Inflammatory macrophage (primary cell): ENCODE measurements at regions not wholly inside any gene's neighbourhood (a gene's known extent, or its start where the extent isn't known, plus 50 kb on each side); places are given as distances from the start of the nearest gene placed in this dataset.

Experiments
- DNase-seq, 2 donors: peaks; one replicate each; pipeline ENCODE4 v3.0.0-alpha.2; 2020 to 2022

DNA sequence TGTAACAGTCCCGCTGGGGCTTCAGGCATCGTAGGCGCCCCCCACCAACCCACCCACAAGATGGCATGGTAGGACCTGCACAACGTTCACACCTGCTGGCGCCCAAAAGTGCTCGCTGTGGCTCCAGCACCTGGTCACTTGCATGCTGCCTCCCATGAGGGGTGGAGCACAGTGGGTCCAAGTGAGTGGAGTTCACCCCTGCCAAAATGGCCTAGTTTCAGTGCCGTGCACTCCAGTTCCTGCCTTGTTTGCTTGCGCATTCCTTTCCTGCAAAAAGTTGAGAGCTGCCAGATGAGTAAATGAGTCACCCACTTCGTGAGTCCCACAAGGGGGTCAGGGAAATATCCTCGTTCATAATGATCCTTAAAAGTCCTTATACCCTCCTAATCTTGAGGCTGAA, 788.7 kb upstream of the DPPA4 start:
- DNase-seq: no peak

DNA sequence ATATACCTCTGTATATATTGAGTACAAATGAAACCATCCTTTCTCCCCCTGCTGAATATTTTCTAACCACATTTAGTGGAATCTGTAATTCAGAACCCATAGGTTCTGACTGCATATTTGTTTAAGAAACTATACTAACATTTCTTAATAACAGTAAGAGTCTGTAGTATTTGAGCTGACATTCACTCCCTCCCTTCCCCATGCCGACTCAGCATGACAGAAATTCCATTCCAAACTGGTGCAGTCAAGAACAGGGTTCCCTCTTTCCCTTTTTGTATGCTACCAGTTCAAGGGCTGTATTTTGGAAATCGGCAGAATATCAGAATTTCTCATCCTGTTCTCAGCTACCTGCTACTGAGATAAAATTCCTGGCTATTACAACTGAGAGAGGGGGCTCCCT, 796.6 kb upstream of the DPPA4 start:
- DNase-seq: no peak

DNA sequence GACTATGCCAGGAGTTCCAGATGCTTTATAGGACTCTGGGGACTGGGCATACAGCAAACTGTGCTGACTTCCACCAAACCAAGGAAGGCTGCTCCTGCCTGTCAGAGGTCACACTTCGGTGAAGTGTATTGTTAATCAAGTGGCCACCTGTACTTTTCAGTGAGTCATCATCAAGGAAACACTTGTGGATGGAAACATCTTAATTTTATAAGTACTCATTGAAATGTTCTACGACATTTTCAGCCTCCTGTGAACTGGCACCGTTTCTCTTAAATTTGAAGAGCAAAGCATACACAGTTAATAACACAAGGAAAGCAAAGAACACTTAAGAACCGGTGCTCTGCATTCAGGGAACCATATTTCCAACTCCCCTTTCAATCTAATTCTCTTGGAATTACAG, 801.7 kb upstream of the DPPA4 start:
- no peak for DNase-seq

DNA sequence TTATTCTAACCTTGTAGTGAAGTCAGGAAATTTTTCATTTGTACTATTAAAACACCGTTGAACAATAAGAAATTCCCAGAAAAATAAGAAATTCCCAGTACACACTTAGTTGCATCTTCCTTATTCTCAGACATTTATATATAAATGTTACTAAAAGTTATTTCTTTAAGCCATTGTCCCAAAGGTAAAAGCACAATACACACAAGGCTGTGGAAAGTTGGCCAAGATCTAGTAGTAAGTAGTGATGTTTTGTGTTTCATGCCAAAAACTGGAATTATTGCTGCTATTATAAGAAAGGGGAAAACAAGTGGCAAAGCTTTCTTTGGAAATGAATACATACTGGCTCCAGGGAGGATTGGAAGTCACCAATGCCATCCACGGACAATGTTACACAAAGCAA, 802.5 kb upstream of the DPPA4 start:
- DNase-seq: no peak

DNA sequence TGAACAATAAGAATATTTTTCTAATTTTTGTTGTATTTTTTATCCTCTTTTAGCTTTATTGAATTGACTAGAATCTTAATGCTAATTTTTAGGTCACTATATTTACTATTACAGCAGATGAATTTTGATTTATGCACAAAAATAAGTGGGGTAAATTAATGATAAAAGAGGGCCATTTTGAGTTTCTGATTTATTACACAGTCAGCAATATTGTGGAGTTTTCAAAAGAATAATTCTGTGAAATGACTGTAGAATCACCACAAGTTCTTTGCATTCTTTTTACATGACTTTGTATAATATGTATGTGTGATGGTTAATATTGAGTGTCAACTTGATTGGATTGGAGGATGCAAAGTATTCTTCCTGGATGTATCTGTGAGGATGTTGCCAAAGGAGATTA, 812.4 kb upstream of the DPPA4 start:
- DNase-seq: no peak

DNA sequence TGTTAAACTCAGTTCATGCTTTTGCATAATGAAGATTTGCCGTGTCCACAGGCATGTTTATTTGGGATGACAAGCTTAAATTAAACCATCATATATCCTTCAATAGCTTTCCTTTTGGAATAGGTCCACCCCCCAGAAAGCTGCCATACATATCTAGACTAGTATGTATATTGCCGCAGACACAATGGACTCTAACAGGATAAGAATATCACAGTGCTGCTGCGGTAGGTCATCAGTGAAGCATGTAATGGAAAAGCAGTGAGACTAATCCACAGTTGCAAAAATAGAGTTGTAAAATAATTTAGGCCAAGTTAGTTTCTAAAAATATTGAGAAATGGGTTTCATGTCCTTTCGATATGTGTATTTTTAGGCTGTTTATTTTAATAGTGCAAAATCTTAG, 819.9 kb upstream of the DPPA4 start:
- no peak for DNase-seq

DNA sequence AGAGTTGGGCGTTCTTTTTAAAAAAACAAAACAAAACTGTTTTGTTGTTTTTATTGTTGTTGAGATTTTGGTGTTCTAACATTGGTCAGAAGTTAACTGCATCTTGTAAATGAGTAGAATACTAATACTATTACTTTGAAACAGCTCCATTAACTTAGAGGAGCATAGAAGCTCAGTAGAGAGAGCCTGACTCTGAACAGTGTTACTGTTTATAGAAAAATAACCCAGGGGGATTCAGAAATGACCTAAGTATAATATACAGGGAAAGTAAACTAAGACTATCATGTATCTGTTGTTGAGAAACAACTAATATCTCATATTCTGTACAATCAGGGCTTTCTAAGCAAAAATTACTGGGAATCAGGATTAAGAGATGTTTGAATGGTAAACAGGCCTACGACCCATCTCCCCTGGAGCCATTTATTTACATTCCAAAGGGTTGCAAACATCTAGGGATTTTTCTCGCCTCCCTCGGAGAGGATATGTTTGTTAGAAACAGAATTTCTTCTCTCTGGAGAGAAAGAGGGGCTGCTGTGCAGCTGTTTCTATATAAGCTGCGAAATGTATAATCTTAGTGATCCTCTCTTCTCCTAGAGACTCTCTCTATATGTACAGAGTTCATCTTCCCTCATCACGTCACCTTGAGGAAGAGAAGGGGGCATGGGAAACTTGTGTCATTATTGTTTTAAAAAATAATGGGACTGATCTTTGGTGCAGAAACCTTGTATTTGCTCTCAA, 827.5 kb upstream of the DPPA4 start:
- DNase-seq: no peak

DNA sequence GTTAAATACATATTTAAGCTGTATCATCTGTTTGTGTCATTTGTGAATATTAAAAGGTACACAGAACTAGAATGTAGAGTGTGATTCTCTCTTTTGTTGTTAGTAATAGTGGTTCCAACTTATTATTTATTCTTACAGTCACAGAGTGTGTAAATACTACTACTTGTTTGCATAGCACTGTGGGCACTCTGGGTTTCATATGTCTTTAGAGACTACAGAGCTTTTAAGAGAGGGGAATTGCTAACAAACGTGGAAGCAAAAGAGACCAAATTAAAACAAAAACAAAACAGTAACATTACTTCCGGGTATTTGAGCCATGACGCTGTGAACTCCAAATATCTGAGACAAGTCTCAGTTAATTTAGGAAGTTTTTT, 828.0 kb upstream of the DPPA4 start:
- no peak for DNase-seq

DNA sequence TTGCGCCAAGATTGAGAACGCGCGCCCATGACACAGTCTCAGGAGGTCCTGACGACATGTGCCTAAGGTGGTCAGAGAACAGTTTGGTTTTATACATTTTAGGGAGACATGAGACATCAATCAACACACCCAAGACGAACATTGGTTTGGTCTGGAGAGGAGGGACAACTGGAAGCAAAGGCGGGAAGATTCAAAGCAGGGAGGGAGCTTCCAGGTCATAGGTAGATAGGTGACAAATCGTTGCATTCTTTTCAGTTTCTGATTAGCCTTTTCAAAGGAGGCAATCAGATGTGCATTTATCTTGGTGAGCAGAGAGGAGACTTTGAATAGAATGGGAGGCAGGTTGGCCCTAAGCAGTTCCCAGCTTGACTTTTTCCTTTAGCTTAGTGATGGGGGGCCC, 828.4 kb upstream of the DPPA4 start:
- no peak for DNase-seq

DNA sequence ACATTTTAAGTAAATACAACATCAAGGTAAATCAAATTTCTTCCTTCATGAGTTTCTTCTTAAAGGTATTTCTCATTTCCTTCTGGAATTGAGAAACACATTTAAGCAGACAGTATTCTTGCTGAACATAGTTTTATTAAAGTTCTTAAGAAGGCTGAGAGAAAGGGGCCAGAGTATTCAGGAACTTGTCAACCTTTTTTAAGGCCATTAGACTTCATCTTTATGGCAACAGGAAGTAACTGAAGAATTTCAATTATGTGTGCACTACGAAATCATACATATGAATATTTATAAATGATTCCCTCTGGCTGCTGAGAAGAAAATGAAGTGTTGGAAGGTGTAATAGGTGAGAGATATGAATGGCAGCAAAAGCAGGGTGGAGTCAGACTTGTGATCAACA, 829.4 kb upstream of the DPPA4 start:
- no peak for DNase-seq

DNA sequence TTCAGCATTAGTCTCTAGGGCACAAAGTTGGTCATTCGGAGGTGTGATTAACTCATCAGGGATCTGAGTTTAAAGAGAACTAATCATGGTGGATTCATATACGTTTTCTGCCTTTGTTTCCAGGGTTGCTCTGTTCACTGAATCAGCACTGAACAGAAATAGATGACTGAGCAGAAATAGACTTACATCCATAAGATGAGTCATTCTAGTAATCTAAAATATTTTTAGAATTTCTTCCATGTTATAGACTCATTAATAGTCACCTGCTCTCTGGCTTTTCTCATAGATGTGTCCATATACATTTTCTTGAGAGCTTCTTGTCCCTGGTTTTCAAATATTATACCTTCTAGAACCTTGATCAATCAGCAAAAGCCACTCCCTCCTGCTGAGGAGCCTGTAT, 837.6 kb upstream of the DPPA4 start:
- no peak for DNase-seq

DNA sequence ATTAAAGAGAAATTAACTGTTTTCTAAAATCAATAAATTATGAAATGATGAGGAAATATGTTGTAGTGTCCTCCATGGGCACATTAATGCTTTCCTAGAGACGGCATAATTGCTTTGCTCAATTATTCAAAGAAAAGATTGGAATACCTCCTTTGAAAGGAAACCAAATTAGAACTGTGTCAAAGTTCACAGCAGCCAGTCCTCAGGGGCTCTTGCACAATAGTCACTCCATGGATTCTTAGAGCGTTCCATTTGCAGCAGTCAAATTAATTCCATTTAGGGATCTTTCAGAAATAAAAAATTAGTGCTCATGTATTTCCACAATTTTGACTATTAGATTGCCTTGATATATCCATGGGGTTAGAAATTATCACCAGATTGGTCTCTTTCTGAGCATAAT, 841.6 kb upstream of the DPPA4 start:
- DNase-seq: no peak

DNA sequence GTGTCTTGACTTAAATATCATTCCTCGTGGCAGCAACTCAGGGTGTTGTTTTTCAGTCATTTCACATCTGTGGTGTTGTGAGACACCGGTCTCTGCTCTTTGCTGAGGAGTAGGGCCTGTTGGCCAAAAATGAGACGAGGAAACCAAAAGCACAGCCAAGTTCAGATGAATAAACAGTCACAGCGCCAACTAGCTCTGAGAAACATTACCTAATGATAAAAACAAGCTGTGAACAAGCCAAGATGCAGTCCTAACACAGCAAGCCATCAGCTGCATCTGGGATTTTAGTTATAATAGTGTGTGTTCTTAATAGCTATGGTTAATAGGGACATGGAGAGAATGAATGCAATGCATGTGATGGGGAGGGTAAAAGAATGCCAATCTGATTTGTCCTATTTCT, 843.4 kb upstream of the DPPA4 start:
- no peak for DNase-seq

DNA sequence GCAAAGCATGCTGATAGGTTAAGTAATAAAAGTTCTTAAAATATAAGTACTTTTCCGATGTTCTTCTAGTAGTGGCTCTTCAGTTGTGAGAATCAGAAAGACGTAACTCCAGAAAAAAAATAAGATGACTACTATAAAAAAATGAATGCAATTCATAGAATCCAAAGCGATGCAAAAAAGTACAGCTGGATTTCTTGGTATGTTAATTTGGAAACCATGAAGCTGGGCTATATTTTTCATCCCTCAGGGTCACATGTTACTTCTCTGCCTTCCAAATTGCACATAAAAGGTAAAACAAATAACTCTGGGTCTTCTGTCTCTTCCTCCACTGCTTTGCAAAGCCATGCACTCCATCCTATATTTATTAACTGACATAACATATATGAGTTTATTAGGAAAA, 843.9 kb upstream of the DPPA4 start:
- DNase-seq: no peak

DNA sequence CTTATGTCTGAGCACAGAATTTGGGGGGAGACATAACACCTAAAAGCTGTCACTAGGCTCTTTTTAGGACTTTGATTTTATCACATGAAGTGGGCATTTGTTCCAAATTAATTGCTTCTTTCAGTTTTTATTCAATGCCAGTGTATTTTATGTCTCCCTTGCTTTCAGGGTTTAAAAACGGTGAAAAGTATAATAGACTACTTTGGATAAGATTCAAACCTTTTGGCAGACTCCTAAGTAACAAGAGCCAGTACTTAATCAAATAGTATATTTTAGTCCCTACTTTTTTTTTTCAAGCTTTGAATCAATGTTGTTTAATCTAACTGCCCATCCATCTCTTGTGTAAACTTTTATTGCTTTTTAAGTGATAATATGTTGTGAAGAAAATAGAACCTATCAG, 847.2 kb upstream of the DPPA4 start:
- DNase-seq: no peak

DNA sequence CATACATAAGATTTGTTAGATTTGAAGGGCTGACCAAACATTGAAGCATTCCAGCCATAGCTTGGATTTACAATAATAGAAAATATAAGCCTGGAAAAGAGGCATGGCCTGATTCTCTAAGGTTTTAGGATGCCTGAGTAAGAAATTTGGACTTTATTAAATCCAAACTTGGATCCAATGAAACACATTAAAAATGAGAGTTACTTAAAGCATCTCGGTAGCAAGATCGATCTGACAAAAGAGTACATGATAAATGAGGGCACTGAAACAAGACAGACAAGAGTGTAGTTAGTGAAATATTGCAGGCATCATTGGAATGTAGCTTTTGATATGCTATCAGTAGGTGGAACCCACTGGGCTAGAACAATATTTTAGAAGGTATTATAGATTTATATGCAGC, 855.7 kb upstream of the DPPA4 start:
- DNase-seq: no peak

DNA sequence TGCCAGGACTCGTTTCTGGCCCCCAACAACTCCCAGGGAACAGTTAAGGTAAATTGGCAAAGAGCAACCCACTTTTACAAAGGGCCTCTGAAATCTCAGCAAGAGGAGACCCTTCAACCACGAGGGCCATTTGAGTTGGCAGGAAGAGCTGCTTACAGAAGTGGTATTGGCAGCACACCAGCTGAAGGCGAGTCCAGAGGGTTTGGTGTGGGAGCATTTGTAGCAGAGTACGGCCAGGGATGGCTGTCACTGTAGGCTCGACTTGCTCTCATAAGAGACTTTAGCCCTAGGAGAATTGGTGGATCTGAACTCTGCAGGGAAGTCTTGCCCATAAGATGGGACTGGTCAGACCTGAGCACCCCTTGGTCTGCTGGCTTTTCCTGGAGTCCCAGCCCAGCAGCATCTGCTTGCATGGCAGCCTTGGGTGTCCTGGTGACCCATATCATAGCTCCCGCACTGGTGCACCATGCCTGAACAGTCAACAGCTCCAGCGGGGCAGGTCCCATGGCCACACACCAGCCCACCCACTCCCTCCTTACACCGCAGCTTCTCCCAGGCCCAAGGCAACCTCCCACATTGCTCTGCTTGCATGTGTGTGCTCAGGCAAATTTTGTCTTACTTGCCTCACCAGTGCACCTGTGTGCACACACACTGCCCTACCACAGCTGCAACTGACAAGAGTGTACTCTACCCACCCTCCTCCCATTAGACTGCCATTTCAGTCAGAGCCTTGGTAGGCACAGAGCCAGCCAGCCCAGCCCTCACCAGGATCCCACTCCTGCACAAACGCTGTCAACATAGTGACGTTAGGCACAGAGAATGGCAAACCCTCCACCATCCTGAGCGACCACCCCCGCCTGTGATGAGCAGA, 861.6 kb upstream of the DPPA4 start:
- DNase-seq: no peak

DNA sequence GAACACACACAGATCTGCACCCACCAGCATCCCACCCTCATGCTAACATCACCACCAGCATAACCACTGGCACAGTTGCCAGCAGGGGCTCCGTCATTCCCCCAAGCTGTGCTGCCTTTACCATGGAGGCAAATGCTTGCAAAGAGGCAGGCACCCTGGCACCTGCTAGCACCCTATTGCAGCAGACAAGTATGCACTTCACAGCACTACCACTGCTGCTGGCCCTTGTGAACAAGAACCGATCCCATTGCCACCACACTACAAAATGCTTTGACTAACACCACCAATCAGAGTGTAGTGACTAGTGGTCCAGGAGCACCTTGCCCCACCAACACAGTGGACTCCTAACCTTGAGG, 862.2 kb upstream of the DPPA4 start:
- no peak for DNase-seq

DNA sequence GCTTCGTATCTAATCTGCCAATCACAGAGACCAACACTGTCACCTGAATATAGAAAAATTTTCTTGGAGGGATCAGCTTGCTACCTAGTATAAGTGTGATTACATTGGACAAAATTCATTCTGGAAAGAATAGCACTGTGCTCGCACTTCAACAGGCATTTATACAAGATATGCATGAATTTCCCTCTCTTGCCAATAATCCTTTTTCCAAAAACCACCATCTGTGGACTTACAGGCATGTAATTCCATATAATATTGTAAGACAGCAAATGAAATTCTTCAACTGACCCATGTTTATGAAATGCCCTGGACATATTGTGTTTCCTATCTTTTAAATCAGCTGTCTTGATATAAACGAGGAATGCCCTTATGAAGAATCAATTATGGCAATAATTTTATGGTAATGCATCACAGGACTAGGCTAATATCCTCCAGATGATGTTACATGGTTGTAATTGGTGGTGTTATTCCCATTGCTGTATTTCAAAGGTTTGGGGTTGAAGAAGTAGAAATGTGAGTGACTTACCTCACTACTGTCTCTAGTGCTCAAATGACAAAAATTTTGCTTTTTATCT, 861.4 kb upstream of the NECTIN3 start:
- DNase-seq: no peak

DNA sequence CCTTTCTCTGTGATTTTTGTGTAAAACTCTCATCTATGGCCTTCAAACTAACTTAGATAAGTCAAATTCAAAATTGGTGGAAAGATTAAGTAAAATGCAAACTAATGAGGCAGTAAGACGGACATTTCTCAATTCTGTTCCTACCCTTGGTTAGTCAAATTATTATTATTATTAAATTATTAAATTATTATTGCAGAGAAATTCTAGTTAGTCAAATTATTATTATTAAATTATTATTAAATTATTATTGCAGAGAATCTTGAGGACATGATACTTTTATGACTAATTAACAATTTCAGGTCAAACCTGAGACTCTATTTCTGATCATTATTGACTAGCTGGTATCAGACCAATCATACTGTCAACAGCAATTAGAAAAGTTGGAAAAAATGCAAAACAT, 845.0 kb upstream of the NECTIN3 start:
- DNase-seq: no peak

DNA sequence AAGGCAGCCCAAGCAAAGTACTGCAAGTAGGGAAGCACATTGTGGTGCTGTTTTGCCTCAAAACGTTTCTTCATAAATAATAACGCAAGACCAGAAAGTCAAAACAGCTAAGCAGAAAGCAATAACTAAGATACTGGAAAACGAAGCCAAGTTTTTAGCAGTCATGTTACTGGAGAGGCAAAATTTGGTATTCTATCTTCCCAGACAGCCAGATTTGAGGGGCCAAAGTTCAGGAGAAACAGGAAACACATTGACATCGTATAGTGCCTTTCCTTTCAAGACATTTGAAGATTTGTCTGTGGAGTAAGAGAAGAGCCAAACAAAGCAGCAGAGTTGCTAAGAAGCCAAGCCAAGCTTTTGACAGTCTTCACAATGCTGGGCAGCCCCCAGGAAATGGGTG, 843.6 kb upstream of the NECTIN3 start:
- no peak for DNase-seq

DNA sequence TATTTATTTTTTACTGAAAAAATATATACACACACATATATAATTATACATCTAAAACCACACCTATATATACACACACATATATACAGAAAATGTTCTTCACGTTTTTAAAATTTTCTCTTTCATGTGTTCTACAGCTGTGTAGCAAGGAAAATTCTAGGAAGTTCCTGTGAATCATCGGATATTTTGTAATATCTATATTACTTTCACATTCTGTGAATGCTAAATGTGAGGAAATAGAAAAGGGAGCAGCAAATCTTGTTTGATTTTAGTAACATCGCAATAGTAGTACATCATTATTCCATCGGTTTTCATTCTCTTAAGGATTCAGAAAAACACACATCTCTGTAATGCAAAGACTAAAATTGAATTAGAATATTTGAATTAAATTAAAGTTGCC, 836.8 kb upstream of the NECTIN3 start:
- no peak for DNase-seq

DNA sequence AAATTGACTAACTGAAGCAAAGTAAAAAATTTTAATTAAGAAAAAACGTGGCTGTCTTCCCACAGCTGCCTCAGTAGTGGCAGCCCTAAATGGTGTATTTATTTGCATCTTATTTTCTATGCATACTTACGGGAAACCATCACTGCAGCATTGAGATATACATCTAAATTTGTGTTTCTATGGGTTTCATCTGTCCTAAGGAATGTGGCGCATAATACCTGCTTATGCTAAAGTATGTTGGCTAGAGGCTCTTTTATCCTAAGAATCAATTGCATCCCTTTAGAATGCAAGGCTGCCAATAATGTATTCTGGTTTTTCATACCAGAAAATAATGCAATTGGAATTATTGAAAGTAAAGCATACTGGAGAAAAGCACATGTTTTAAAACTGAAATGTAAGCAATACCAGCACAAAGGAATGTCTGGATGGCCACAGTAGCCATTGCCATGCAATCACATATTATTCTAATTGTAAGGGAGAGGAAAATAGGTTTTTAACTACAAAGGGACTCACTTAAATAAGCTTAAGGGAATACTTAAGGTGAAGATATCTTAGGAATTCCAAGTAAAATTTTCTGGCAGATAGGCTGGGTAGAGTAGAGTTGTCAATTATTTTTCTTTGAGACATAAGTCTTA, 834.5 kb upstream of the NECTIN3 start:
- no peak for DNase-seq

DNA sequence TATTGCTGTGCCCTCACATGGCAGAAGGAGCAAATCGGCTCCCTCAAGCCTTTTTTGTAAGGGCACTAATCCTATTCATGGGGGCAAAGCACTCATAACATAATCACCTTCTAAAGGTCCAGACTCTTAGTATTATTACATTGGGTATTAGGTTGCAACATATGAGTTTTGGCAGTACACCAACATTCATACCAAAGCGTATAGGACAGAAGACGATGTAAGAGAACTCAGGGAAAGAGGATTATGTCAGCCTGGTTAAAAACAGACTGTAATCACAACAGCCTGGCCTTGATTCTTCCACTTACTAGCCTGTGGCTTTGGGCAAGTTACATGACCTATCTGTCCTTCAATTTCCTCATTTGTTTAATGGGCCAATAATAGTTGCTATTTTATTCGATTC, 828.5 kb upstream of the NECTIN3 start:
- DNase-seq: no peak
